IMR-90 (cell line): ENCODE measurements at regions not wholly inside any gene's neighbourhood (a gene's known extent, or its start where the extent isn't known, plus 50 kb on each side); places are given as distances from the start of the nearest gene placed in this dataset.
"Not testable (repeated sequence)": the region's sequence is repeated elsewhere in the genome, so short reads cannot be mapped to it uniquely, and the experiment has no call there.

Source experiments
- ATAC-seq: fragments of 200-7000 bp; cut with Tn5 transposase; 2 replicates; pipeline ENCODE4 v1.9.1; 2020; ENCODE audit warnings: low read depth, mild to moderate bottlenecking, moderate library complexity
- BruUV-seq: library from RNA; stranded (reverse); fragments of 400-500 nt; replicated peaks from 2 replicates; lab custom pipeline; 2021; lab: Mats Ljungman, UMichigan
- CTCF ChIA-PET: fragments of 300-600 bp; formaldehyde crosslinking; extraction: SDS; loops from one replicate; lab custom pipeline; 2021; ENCODE audit warnings: antibody characterized with exemption; lab: Yijun Ruan, JAX
- POLR2A ChIA-PET: fragments of 300-600 bp; sonication (Branson Sonifier 250); formaldehyde crosslinking; loops from one replicate; lab custom pipeline; 2022; ENCODE audit warnings: antibody characterized with exemption; ENCODE audit not compliant: unreplicated experiment; lab: Charles Lee
- DNase-seq: peaks from one replicate; pipeline ENCODE4 v3.0.0; 2013
- H2AFZ ChIP-seq: replicated peaks from 2 replicates; pipeline ENCODE3; 2013; ENCODE audit warnings: low read length, mild to moderate bottlenecking; ENCODE audit not compliant: poor library complexity
- H2AK5ac ChIP-seq: 2 replicates; pipeline ENCODE4 v1.6.1; 2013; ENCODE audit warnings: low read depth, low read length, inconsistent platforms
- H2AK9ac ChIP-seq: replicated peaks from 2 replicates; pipeline ENCODE3; 2013; ENCODE audit warnings: mild to moderate bottlenecking, low read depth, low read length, moderate library complexity; ENCODE audit not compliant: poor library complexity
- H2BK120ac ChIP-seq: 2 replicates; pipeline ENCODE4 v1.6.1; 2013; ENCODE audit warnings: low read depth, low read length, inconsistent platforms
- H2BK15ac ChIP-seq: 3 replicates; pipeline ENCODE4 v1.6.1; 2013; ENCODE audit warnings: low read depth, low read length, inconsistent platforms
- H2BK20ac ChIP-seq: 2 replicates; pipeline ENCODE4 v1.6.1; 2013; ENCODE audit warnings: low read depth, mild to moderate bottlenecking, inconsistent platforms, low read length, moderate library complexity
- H2BK5ac ChIP-seq: 2 replicates; pipeline ENCODE4 v1.6.1; 2013; ENCODE audit warnings: mild to moderate bottlenecking, low read depth, low read length, inconsistent platforms; ENCODE audit not compliant: poor library complexity, severe bottlenecking
- H3K14ac ChIP-seq: replicated peaks from 2 replicates; pipeline ENCODE4 v1.6.1; 2013; ENCODE audit warnings: low read depth, low read length, inconsistent platforms
- H3K18ac ChIP-seq: 2 replicates; pipeline ENCODE4 v1.6.1; 2013; ENCODE audit warnings: low read depth, low read length, control low read depth
- H3K23ac ChIP-seq: 2 replicates; pipeline ENCODE4 v1.6.1; 2013; ENCODE audit warnings: low read depth, low read length, inconsistent platforms
- H3K27ac ChIP-seq: 2 replicates; pipeline ENCODE4 v1.5.1; 2013; ENCODE audit warnings: mild to moderate bottlenecking, control low read depth, low read length; ENCODE audit not compliant: insufficient read depth
- H3K27me3 ChIP-seq: 2 replicates; pipeline ENCODE4 v1.6.1; 2013; ENCODE audit warnings: low read length; ENCODE audit not compliant: control insufficient read depth, insufficient read depth
- H3K36me3 ChIP-seq: 2 replicates; pipeline ENCODE4 v1.6.1; 2013; ENCODE audit warnings: low read length, mixed read lengths; ENCODE audit not compliant: control insufficient read depth, insufficient read depth
- H3K4ac ChIP-seq: 2 replicates; pipeline ENCODE4 v1.6.1; 2013; ENCODE audit warnings: low read depth, low read length, inconsistent platforms
- H3K4me1 ChIP-seq: 2 replicates; pipeline ENCODE4 v1.6.1; 2013; ENCODE audit warnings: low read length, mixed read lengths; ENCODE audit not compliant: control insufficient read depth, insufficient read depth
- H3K4me2 ChIP-seq: 2 replicates; pipeline ENCODE4 v1.6.1; 2013; ENCODE audit warnings: low read depth, mild to moderate bottlenecking, control low read depth, low read length, moderate library complexity
- H3K4me3 ChIP-seq: 2 replicates; pipeline ENCODE4 v1.5.1; 2013; ENCODE audit warnings: low read depth, mild to moderate bottlenecking, control low read depth, low read length, moderate library complexity; ENCODE audit not compliant: insufficient read depth
- H3K56ac ChIP-seq: 2 replicates; pipeline ENCODE4 v1.6.1; 2013; ENCODE audit warnings: low read length, inconsistent platforms; ENCODE audit not compliant: insufficient read depth; ENCODE audit errors: extremely low read depth
- H3K79me1 ChIP-seq, 2 experiments: 2 replicates each; pipeline ENCODE4 v1.6.1; 2013; ENCODE audit warnings: low read length in 2 of 2, inconsistent platforms in 1 of 2, low read depth in 1 of 2
- H3K9ac ChIP-seq: 2 replicates; pipeline ENCODE4 v1.6.1; 2013; ENCODE audit warnings: low read depth, low read length, control low read depth
- H3K9me1 ChIP-seq: 2 replicates; pipeline ENCODE4 v1.6.1; 2013; ENCODE audit warnings: low read length, inconsistent platforms; ENCODE audit not compliant: insufficient read depth
- H3K9me3 ChIP-seq: 2 replicates; pipeline ENCODE4 v1.6.1; 2013; ENCODE audit warnings: low read length; ENCODE audit not compliant: control insufficient read depth, insufficient read depth
- H4K20me1 ChIP-seq: 2 replicates; pipeline ENCODE4 v1.6.1; 2013; ENCODE audit warnings: low read length, inconsistent platforms; ENCODE audit not compliant: insufficient read depth
- H4K5ac ChIP-seq: 2 replicates; pipeline ENCODE4 v1.6.1; 2013; ENCODE audit warnings: mild to moderate bottlenecking, low read depth, low read length, control low read depth
- H4K8ac ChIP-seq, 2 experiments: 2 replicates each; pipeline ENCODE4 v1.6.1; 2013; ENCODE audit warnings: low read depth in 2 of 2, low read length in 2 of 2, control low read depth in 1 of 2, inconsistent platforms in 1 of 2
- H4K91ac ChIP-seq: 2 replicates; pipeline ENCODE4 v1.6.1; 2013; ENCODE audit warnings: low read depth, low read length, inconsistent platforms; ENCODE audit not compliant: insufficient read depth
- FOS ChIP-seq: fragments of 150-350 bp; IDR thresholded peaks from 2 replicates; pipeline ENCODE4 v1.6.1; 2016; ENCODE audit warnings: low read depth, low read length
- MAFK ChIP-seq: IDR thresholded peaks from 2 replicates; pipeline ENCODE4 v1.6.1; 2012; ENCODE audit warnings: low read depth, low read length, improper control_type of control experiment
- NFE2L2 ChIP-seq: fragments of 150-350 bp; IDR thresholded peaks from 2 replicates; pipeline ENCODE4 v1.6.1; 2016; ENCODE audit warnings: low read depth, mild to moderate bottlenecking, low read length
- POLR2A ChIP-seq: IDR thresholded peaks from 2 replicates; pipeline ENCODE4 v1.6.1; 2012; ENCODE audit warnings: mild to moderate bottlenecking, low read depth, low read length
- RAD21 ChIP-seq: IDR thresholded peaks from 2 replicates; pipeline ENCODE4 v1.6.1; 2012; ENCODE audit warnings: low read length, improper control_type of control experiment
- RCOR1 ChIP-seq: IDR thresholded peaks from 2 replicates; pipeline ENCODE4 v1.6.1; 2012; ENCODE audit warnings: mild to moderate bottlenecking, low read length, improper control_type of control experiment; ENCODE audit not compliant: insufficient replicate concordance
- SMC3 ChIP-seq: fragments of 150-350 bp; IDR thresholded peaks from 2 replicates; pipeline ENCODE4 v1.6.1; 2016; ENCODE audit warnings: low read depth, mild to moderate bottlenecking, antibody characterized with exemption, low read length, moderate library complexity
- WGBS, 2 experiments: methylation state at CpG; one replicate each; pipeline versions ENCODE4 v1.1.5 to v1.1.7; 2013; ENCODE audit warnings: missing lambda C conversion rate in 2 of 2; ENCODE audit not compliant: insufficient read length in 1 of 2; ENCODE audit errors: extremely low coverage in 2 of 2; 5-methylcytosine and 5-hydroxymethylcytosine counted together
- dilution Hi-C: fragments of 300-500 bp; cut with HindIII; formaldehyde crosslinking; loops from one replicate; pipeline ENCODE4 v1.14.3; 2018; ENCODE audit warnings: low sequenced_read_pairs; ENCODE audit not compliant: unreplicated experiment
- in situ Hi-C: fragments of 300-500 bp; cut with MboI; formaldehyde crosslinking; loops from 3 replicates; pipeline ENCODE4 v1.14.3; 2019; ENCODE audit warnings: low sequenced_read_pairs, inconsistent platforms, mixed read lengths
- intact Hi-C: fragments of 100-400 bp; cut with micrococcal nuclease; formaldehyde crosslinking; loops from 2 replicates; pipeline ENCODE4 v1.10.0; 2022
- TF ChIP-seq, protein P1 (sequence below): fragments of 150-350 bp; IDR thresholded peaks from 2 replicates; pipeline ENCODE4 v1.6.1; 2017; ENCODE audit warnings: mild to moderate bottlenecking, antibody characterized with exemption, low read length, low read depth

DNA sequence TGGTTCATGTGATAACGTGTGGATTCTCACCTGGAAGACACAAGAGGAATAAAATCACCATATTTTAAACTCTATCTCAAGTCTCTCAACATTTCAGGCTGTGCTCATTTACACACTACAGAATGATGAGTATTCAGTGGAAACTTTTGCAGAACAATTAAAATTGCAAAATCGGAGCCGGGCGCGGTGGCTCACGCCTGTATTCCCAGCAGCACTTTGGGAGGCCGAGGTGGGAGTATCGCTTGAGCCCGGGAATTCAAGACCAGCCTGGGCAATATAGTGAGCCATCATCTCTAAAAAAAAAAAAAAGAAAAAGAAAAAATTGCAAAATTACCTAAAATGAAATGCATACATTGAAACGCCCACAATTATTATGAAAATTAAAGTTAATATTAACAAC is 825.9 kb downstream of the KCNJ18 start:
- no peak for ATAC-seq
- BruUV-seq = no TSS peak
- no peak overlapping the region for H2AFZ ChIP-seq
- no peak overlapping the region for H3K23ac ChIP-seq
- DNase-seq = no peak
- ChIA-PET CTCF (no interaction called here), POLR2A (no interaction called here)
- no peak overlapping the region for H3K9ac ChIP-seq
- no peak overlapping the region for H2BK120ac ChIP-seq
- no peak overlapping the region for H2BK5ac ChIP-seq
- dilution Hi-C loops = no loop called here
- TF ChIP-seq RAD21 = no peak
- TF ChIP-seq MAFK = no peak
- TF ChIP-seq RCOR1 = no peak
- no peak for TF ChIP-seq SMC3
- TF ChIP-seq NFE2L2 = no peak
- no peak for TF ChIP-seq FOS
- no peak for TF ChIP-seq POLR2A
- TF ChIP-seq, protein P1, sequence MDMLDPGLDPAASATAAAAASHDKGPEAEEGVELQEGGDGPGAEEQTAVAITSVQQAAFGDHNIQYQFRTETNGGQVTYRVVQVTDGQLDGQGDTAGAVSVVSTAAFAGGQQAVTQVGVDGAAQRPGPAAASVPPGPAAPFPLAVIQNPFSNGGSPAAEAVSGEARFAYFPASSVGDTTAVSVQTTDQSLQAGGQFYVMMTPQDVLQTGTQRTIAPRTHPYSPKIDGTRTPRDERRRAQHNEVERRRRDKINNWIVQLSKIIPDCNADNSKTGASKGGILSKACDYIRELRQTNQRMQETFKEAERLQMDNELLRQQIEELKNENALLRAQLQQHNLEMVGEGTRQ = no peak
- H3K9me1 ChIP-seq = no peaks in the 10 kb centered on the region
- in situ Hi-C loops = no loop called here
- no peak overlapping the region for H3K56ac ChIP-seq
- H4K20me1 ChIP-seq = no peaks in the 10 kb centered on the region
- WGBS, 2 experiments = no CpG with 5 or more reads among the region's 10 CpGs
- H2AK5ac ChIP-seq = no peak overlapping the region
- H3K14ac ChIP-seq = no peak overlapping the region
- H3K79me1 ChIP-seq = no peaks in the 10 kb centered on the region
- H2AK9ac ChIP-seq = no peak overlapping the region
- H3K27ac ChIP-seq = no peak overlapping the region
- no peaks in the 10 kb centered on the region for H3K27me3 ChIP-seq
- no peak overlapping the region for H4K91ac ChIP-seq
- intact Hi-C loops = no loop called here
- no peak overlapping the region for H2BK20ac ChIP-seq
- H3K4me2 ChIP-seq = no peak overlapping the region
- no peak overlapping the region for H3K4ac ChIP-seq
- H4K8ac ChIP-seq = no peak overlapping the region
- no peak overlapping the region for H4K5ac ChIP-seq
- no peaks in the 10 kb centered on the region for H3K4me1 ChIP-seq
- H3K9me3 ChIP-seq = peaks cover 17% of the 10 kb centered on the region
- no peaks in the 10 kb centered on the region for H3K36me3 ChIP-seq
- no peak overlapping the region for H3K4me3 ChIP-seq
- no peak overlapping the region for H2BK15ac ChIP-seq
- H3K18ac ChIP-seq = no peak overlapping the region

DNA sequence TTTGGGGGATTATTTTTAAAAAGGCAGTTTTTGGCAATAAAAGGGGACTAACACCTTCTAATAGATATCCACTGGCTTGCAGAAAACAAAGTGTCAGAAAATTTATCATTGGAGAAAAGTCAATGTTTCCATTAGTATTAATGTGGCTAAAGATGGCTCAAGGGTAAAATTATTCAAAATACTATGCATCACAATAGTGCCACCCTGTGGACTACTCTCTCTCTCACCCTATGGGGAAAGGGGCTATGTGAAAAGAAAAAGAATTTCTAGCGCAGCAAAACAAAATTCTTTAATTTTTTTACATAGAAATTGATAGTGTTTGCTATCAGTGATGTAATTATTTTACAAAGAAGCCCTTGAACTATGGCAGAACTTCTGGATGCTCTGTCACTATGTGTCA is 856.5 kb downstream of the KCNJ18 start:
- H3K4me1 ChIP-seq, H4K91ac ChIP-seq, H3K9me3 ChIP-seq, H3K4me3 ChIP-seq, H3K14ac ChIP-seq, H2BK120ac ChIP-seq, H2AK5ac ChIP-seq, DNase-seq, H2BK15ac ChIP-seq, in situ Hi-C loops, H2BK20ac ChIP-seq, H2AK9ac ChIP-seq, H4K20me1 ChIP-seq, H3K9ac ChIP-seq, H3K27me3 ChIP-seq, BruUV-seq, H4K8ac ChIP-seq, POLR2A ChIA-PET, ATAC-seq, H3K36me3 ChIP-seq, H3K9me1 ChIP-seq, H3K27ac ChIP-seq, dilution Hi-C loops, H2AFZ ChIP-seq, H3K56ac ChIP-seq, H3K79me1 ChIP-seq, H3K4ac ChIP-seq, H4K5ac ChIP-seq, H2BK5ac ChIP-seq, H3K4me2 ChIP-seq, H3K18ac ChIP-seq, H3K23ac ChIP-seq: not testable (repeated sequence)
- intact Hi-C loops = loop anchor here (10.0 kb wide), 2 partner anchors 76 to 136 kb away; no protein-coding TSS in a partner anchor
- CTCF ChIA-PET = interaction anchor here (0.6 kb wide), 1 partner anchor 84 kb away, joined by 4 read pairs; no protein-coding TSS in a partner anchor
- WGBS, 2 experiments = no CpG with 5 or more reads among the region's 1 CpG
